Lower lobe of right lung (tissue), 2 donors: ENCODE measurements at regions not wholly inside any gene's neighbourhood (a gene's known extent, or its start where the extent isn't known, plus 50 kb on each side); places are given as distances from the start of the nearest gene placed in this dataset.

Experiments used
- ATAC-seq, 2 donors: fragments of 200-7000 bp; cut with Tn5 transposase; one replicate each; pipeline ENCODE4 v1.9.1; 2020 to 2022; ENCODE audit warnings: mild to moderate bottlenecking in 2 of 2, moderate library complexity in 2 of 2
- DNase-seq: peaks from one replicate; pipeline ENCODE4 v3.0.0-alpha.2; 2020
- H3K27ac ChIP-seq: fragments of 200-600 bp; one replicate; pipeline ENCODE4 v1.8.0; 2022
- H3K27me3 ChIP-seq: fragments of 200-600 bp; one replicate; pipeline ENCODE4 v1.8.0; 2022; ENCODE audit warnings: low read depth
- H3K36me3 ChIP-seq: fragments of 200-600 bp; one replicate; pipeline ENCODE4 v1.8.0; 2022; ENCODE audit warnings: mild to moderate bottlenecking
- H3K4me1 ChIP-seq: fragments of 200-600 bp; one replicate; pipeline ENCODE4 v1.8.0; 2022
- H3K4me3 ChIP-seq: fragments of 200-600 bp; one replicate; pipeline ENCODE4 v1.8.0; 2022; ENCODE audit warnings: mild to moderate bottlenecking
- H3K9me3 ChIP-seq: fragments of 200-600 bp; one replicate; pipeline ENCODE4 v1.8.0; 2022
- CTCF ChIP-seq: fragments of 200-600 bp; IDR thresholded peaks from one replicate; pipeline ENCODE4 v1.8.0; 2022; ENCODE audit warnings: antibody characterized with exemption, mild to moderate bottlenecking
- intact Hi-C: fragments of 100-400 bp; cut with DNase I; formaldehyde crosslinking; loops from one replicate; pipeline ENCODE4 v1.11.0; 2022
- donor health status: DM: no; HTN: yes; CAD: no; lungs with severe emphysema.

- TF ChIP-seq CTCF, result no peak
- Histone ChIP-seq H3K36me3 (no peaks in the 10 kb centered on the region), H3K27ac (no peak overlapping the region), H3K4me1 (peaks cover 5% of the 10 kb centered on the region), H3K27me3 (no peaks in the 10 kb centered on the region), H3K4me3 (no peak overlapping the region), H3K9me3 (no peaks in the 10 kb centered on the region)
- intact Hi-C loops, result no loop called here
- no peak for ATAC-seq
- no peak for DNase-seq
These were observed 211.5 kb upstream of the BLID start for GRCh38 chr11:122327528-122327927.

DNA sequence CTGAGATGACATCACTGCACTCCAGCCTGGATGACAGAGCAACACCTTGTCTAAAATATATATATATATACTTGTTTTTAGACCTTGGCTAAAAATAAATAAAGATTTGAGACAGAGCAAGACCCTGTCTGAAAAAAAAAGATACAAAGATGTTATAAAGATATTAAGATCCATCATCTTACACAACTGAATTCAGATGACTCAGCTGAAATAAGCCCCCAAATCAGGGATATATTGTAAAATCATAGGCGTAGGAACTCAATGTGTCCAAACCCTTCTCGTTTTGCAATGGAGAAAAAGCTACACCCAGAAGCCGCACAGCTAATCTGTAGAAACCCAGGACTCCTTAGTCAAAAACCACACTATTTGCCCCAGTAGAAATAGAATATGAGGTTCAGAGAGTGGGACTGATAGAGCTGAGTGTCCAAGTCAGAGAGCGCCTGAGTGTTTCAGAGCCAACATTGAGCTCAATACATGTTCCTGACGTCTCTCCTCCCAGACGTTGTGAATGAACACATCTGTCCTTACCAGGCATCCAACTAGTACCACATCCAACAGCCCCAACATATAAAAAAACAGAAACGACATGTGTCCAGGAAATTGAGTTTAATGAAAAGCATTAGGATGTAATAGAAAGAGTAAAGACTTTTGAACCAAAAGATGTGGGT lies 207.9 kb upstream of the BLID start:
- H3K27me3 ChIP-seq, result no peaks in the 10 kb centered on the region
- no peaks in the 10 kb centered on the region for H3K36me3 ChIP-seq
- H3K4me1 ChIP-seq, result peaks cover 16% of the 10 kb centered on the region
- TF ChIP-seq CTCF, result no peak
- no peak for DNase-seq
- H3K27ac ChIP-seq, result no peak overlapping the region
- no peaks in the 10 kb centered on the region for H3K9me3 ChIP-seq
- intact Hi-C loops, result no loop called here
- H3K4me3 ChIP-seq, result no peak overlapping the region
- no peak for ATAC-seq

- ATAC-seq, result peak; percentile 32 to 72
- peaks cover 16% of the 10 kb centered on the region for H3K4me1 ChIP-seq
- peak overlapping the region; percentile 26 for H3K4me3 ChIP-seq
- intact Hi-C loops, result no loop called here
- H3K27ac ChIP-seq, result no peak overlapping the region
- no peak for DNase-seq
- no peaks in the 10 kb centered on the region for H3K9me3 ChIP-seq
- no peaks in the 10 kb centered on the region for H3K27me3 ChIP-seq
- H3K36me3 ChIP-seq, result no peaks in the 10 kb centered on the region
- TF ChIP-seq CTCF, result no peak
These were observed 206.3 kb upstream of the BLID start for GRCh38 chr11:122322329-122322728.

- Histone ChIP-seq H3K27ac (no peak overlapping the region), H3K36me3 (no peaks in the 10 kb centered on the region), H3K9me3 (no peaks in the 10 kb centered on the region), H3K4me3 (no peak overlapping the region), H3K4me1 (peaks cover 22% of the 10 kb centered on the region), H3K27me3 (no peaks in the 10 kb centered on the region)
- intact Hi-C loops, result no loop called here
- no peak for TF ChIP-seq CTCF
- no peak for ATAC-seq
- no peak for DNase-seq
These were observed 204.7 kb upstream of the BLID start for GRCh38 chr11:122320671-122321070.

GRCh38 chr11:122319691-122320620 lies 203.9 kb upstream of the BLID start:
- TF ChIP-seq CTCF, result no peak
- Histone ChIP-seq H3K4me3 (no peak overlapping the region), H3K27ac (peak overlapping the region; percentile 31), H3K9me3 (no peaks in the 10 kb centered on the region), H3K4me1 (peaks cover 22% of the 10 kb centered on the region), H3K36me3 (no peaks in the 10 kb centered on the region), H3K27me3 (no peaks in the 10 kb centered on the region)
- intact Hi-C loops, result no loop called here
- DNase-seq, result no peak
- peak in 1 of 2 donors; percentile 41 for ATAC-seq
